ENCODE measurements at regions not wholly inside any gene's neighbourhood (a gene's known extent, or its start where the extent isn't known, plus 50 kb on each side); places are given as distances from the start of the nearest gene placed in this dataset.

- no peak for TF ChIP-seq TAF1 (IDR thresholded peaks at IDR 0.05; ENCODE audit: borderline replicate concordance, low read depth, low read length)
- TF ChIP-seq POLR2AphosphoS5 (IDR thresholded peaks at IDR 0.05; ENCODE audit: low read depth, low read length): no peak
- TF ChIP-seq POLR2A (IDR thresholded peaks at IDR 0.05; ENCODE audit: low read depth, low read length): no peak
Measured at GRCh38 chr1:29696656-29697390, 460.5 kb downstream of the PTPRU start.
